HG02798 (cell line): ENCODE measurements at regions not wholly inside any gene's neighbourhood (a gene's known extent, or its start where the extent isn't known, plus 50 kb on each side); places are given as distances from the start of the nearest gene placed in this dataset.
"Not testable (repeated sequence)": the region's sequence is repeated elsewhere in the genome, so short reads cannot be mapped to it uniquely, and the experiment has no call there.

ENCODE experiments used
- ATAC-seq: cut with Tn5 transposase; IDR thresholded peaks from one replicate; pipeline ENCODE4 v1.9.1; 2021; ENCODE audit warnings: mild to moderate bottlenecking; ENCODE audit not compliant: unreplicated experiment, poor library complexity

DNA sequence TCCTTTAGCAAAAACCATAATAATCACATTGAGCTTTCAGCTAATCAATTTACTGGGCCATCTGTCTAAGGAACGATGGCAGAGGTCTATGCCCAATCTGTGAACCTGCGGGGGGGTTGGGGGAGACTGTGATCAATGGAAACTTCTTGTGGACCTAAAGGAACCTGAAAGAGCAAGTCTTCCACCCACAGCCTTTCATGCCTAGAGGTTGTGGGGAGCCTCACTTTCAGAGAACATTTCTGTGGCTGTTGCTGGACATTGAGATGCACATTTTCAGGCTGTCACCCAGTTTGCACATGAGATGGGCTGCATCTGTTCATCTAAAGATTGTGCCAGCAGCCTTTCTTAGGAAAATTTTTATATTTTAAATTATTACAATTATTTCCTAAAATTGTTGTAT, 310.0 kb upstream of the SPTLC3 start:
- no peak for ATAC-seq

DNA sequence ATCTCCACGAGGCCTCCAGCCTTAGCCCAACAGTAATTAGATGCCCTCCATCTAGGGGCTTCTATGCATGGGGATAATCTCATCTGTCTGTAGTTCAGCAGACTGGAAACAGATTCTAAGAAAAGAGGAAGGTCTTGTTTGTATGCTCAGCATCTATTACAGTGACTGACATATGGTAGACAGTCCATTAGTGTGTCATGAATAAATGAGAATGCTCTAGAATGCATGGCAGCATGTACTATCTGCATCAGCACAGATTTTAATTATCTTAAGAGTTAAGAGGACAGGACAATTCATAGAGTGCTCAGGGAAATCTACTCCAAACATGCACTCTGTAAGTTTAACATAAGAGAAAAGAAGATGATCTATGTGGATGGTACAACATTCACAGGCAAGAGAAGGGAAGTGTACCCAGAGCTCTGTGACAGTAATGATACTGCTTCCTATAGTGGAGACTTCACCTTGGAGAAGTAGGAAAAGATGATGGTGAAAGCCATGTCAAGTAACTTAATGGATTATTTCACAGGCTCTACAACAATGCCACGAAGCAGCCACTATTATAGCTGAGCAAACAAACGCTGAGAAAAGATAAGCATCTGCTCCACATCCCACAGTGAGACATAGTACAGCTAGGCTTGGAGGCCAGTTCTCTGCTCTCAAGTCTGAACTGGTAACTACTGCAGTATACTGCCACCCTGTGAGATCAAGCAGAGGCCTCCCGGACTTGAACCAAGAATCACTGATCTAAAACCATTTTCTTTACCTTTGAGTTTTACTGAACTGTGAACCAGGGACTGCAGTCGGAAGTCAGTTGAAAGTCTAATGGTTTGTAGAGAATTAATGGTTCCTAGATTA, 309.2 kb upstream of the SPTLC3 start:
- ATAC-seq = no peak

DNA sequence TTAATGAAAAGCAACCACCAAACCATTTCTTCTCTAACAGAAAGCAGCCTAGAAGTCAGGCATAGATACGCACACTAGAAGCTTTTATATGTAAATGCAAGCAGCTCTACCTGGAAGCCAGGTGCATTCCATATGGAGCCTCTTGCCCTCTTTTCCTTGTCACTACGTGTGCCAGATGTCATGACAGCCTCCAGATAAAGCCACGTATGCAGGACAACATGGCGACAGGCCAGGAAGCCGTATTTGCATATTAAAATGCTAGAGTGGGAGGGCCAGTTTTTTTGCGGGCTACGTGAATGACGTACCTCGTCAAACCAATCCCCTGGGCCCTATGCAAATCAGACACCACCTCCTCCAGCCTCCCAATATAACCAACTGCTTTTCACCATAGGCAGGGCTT, 308.1 kb upstream of the SPTLC3 start:
- ATAC-seq = no peak

DNA sequence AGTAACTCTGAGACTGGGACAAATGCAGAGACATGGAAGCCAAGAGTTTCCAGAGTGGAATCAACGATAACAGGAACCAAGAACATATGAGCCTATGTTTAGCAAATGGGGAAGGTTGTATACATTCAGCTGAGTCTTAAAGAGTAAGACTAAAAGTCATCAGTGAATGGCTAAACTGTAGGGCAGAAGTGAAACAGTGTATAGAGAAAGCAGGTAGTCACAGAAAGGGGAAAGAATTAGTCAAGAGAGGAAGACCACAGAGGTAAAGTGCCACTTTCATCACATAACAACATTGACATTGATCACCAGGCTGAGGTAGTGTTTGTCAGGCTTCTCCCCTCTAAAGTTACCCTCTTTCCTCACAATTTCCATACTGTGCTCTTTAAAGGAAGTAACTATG, 306.5 kb upstream of the SPTLC3 start:
- ATAC-seq = no peak

DNA sequence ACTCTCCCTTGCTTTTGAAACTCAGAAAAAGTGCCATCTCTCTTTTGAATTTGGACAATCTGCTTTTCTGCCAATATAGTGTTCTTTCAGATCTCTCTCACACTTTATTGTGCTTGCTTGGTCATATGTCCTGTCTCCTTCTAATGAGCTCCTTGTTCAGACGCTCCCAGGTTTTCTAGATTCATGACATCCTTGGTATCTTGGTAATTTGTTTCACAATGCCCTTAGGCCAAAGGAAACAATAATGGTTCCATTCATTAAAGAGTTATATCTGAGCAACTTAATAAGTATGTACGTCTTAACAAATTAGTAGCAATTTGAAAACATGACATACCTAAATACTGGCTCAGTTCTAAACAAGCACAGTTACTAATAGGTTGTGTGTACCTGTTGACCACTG, 293.4 kb upstream of the SPTLC3 start:
- no peak for ATAC-seq

DNA sequence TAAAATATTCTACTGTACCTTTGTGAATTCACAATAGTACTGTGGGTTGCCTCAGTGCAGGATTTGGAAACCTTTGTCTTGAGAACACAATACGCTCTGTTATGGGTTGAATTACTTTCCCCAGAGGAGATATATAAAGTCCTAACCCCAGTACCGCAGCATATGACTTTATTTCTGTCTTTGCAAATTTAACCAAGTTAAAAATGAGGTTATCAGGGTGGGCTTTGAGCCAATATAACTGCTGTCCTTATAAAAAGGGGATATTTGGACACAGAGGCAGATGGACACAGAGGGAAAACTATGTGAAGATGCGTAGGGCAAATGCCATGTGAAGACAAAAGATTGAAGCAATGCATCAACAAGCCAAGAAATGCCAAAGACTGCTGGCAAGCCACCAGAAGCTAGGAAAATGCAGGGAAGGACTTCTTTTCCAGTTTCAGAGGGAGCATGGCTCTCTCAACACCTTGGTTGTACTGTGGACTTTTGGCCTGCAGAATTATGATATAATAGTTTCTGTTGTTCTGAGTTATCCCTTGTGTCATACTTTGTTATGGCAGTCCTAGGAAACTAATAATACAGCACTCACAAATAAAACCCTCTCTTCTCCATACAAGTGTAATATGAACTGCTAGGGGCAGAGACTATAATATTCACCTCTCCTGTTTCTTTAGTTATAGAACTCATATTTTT, 292.6 kb upstream of the SPTLC3 start:
- no peak for ATAC-seq

DNA sequence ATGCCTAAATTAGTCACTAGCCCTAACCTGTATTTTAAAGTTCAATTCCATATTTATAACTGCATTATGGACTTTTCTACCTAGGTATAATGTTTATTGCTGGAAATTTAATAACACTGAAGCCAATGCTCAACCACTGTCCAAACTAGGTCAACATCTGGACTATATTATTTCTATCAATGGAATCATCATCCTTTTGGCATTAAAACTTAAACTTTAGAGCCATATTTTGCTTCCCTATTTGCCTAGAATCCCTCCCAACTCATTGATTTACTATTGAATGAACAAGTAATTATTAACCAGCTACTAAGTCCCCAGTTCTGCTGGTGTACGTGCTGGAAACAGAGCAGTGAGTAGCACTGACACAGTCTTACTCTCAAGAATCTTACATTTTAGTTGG, 291.7 kb upstream of the SPTLC3 start:
- ATAC-seq = no peak

DNA sequence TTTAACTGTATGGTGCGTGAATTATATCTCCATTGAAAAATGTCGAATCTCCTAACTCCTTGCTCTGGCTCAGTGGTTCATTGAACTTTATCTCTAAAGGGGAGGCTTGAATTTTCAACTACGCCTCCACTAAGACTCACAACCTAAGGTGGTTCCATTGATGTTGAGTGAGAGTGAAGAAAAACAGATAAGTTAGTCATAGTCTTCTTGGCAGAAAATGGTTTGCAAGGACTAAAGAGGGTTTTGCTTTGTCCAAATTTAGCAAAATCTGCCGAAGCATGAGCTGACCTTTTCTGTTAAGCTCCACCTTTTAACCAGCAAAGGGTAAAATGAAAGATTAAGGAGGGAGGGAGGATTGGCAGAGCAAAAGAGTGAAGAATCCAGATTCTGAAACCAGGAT, 290.2 kb upstream of the SPTLC3 start:
- ATAC-seq = no peak

DNA sequence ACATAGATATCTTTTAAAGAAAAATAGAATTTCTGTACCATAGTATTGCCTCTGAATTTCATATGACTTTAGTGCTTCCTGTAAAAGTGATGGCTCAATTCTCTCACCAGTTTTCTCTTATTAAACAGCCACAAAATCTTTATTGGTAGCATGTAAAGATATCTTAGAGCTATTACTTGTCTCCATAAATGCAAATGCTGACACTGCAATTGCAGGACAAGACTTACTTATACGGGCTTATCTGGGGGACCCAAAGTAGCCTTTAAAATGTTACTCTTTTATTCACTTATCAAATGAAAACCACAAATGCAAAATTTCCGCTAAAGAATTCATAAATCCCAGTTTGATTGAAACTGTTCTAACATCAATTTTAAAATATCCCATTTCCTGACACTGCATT, 287.1 kb upstream of the SPTLC3 start:
- no peak for ATAC-seq

DNA sequence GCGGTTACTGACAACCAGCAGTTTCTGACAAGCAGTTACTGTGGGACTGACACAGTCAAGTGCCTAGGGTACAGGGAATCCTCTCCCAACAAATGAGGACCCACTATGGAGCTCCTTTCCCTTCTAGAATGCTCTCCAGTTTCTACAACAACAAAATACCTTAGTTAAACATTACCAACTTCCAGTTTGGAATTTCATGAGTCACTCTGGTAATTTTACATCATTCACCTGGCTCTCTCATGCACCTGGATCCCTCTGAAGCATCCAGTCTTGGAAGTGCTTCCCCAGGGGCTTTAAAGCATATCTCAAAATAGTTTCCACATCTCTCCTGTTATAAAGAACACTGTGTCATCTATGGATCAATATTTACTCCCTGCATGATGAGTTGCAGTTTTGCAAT, 286.7 kb upstream of the SPTLC3 start:
- no peak for ATAC-seq

DNA sequence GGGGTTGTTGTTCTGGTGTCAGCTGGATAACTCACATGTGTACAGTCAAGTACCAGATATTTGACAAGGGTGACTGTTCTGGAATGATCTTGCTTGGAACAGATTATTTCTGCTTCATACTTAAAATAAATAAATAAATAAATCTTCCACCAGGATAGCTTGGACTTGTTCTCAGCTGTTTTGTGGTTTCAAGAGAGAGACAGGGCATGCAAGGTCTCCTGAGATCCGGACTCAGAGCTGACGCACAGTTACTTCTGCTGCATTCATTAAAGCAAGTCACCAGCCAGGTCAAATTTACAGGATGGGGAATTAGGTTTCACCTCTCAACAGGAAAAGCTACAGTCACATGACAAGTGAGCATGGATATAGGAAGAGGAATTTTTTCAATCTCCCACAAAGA, 285.0 kb upstream of the SPTLC3 start:
- no peak for ATAC-seq

DNA sequence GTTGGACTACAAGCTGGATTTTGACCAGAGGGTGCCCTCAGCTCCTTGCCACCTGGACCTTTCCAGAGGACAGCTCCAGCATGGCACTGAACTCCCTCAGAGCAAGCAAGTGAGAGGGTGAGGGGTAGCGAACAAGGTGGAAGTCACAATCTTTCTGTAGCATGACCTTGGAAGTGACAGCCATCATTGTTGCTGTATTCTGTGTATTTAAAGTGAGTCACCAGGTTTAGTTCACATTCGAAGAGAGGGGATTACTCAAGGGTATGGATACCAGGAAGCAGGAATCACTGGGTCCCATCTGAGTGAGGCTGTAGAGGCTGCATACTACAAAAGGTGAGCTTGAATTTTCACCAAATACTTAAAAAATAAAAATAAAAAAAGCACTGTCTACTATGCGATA, 280.0 kb upstream of the SPTLC3 start:
- no peak for ATAC-seq

DNA sequence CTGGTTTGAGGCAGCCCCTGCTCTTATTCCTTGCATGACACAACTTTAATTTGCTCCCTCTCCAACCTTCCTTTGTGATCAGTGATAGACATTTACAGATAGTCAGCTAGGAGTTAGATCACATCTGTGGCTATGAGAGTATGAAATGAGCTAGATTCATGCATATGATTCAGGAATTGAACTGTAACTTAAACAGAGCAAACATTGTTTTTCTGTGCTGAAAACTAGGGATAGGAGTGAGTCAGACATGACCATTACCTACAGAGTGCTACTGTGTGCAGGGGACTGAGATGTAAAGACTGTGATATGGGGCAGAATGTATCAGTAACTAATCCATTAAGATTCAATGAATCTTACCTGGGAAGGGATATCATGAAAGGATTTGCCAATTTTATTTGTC, 279.4 kb upstream of the SPTLC3 start:
- ATAC-seq = no peak

DNA sequence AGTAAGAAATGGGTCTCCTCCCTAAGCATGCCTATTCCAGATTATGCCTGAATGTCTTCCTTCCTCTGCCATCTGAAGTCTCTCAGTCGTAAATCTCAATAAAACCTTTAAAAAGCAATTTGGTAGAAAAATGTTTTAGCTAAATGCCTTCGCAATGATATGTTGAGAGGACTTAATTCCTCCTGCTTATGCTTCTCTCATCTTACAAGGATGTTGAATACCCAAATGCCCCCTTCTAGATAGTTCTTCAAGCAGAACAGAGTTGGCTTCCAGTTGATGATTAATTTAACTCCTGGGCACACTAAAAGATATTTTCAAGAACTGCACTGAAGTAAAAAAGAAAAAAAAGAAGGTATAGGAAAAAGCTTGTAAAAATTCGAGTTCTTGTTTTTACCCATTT, 275.0 kb upstream of the SPTLC3 start:
- ATAC-seq = no peak

DNA sequence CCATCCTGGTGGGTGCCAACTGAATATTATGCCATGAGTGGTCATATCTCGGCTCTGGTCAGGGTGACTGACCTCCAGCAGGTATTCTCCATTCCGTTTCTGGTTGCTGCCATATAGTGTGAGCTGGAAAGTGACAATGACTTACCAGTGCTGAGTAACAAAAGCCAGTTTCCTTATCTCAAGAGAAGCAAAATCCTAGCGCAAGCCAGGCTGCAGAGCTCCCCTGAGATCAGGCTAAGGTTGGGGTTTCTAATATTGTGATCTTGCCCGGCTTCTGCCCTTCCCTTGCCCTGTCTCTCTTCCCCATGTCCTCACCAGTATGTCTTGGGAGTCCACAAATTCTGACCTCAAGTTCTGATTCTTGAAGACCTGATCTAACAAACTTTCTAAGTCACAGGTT, 271.3 kb upstream of the SPTLC3 start:
- ATAC-seq = no peak

DNA sequence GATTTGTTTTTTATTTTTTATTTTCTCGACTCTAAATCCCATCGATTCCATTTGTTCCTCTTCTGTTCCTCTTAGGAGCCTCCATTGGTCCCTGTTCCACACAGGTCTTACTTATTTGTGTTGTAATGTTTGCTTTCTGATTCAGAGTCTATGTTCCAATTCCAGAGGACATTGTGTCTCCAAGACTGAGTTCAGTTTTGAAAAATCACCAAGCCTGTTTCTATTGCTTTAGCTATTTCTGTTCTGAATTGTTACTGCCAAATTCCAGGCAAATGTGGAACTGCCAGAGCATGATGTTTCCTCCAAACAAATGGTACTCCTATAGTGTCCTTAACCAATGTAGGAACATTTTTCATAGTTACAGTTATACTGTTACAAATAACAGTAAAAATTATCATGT, 270.9 kb upstream of the SPTLC3 start:
- no peak for ATAC-seq

DNA sequence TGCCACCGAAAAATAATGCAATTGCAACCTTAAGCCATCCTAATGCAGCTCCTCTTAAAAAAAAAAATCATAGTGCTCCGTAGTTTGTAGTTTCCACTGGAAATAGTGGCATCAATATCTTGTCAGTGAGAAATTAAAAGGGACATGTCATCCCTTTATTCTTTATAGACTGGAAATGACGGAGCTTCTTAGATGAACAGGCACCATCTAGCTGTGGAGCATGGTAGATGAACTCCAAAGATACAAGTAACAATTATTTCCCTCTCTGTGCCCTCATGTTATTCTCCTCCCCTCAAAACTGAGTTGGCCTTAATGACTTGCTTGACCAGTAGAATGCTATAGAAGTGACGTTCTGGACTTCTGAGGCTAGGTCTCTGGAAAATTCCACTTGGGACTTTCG, 268.1 kb upstream of the SPTLC3 start:
- ATAC-seq = no peak

DNA sequence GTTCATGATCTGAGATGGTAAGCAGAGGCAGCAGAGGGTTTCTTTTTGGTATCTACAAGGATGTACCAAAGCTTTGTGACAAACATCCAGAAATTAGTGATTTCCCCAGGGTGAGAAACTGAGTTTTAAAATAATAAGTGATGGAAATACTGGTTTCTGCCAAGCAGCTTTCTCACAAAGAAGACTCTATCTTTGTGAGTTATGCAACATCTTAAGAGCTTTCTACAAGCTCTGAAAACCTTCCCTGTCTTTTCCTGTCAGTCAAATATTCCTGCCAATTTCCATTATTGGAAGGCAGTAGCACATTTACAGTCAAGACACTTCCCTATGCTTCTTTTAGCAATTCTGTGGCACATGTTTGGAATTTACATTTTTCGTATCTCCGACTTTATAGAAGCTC, 264.7 kb upstream of the SPTLC3 start:
- no peak for ATAC-seq

DNA sequence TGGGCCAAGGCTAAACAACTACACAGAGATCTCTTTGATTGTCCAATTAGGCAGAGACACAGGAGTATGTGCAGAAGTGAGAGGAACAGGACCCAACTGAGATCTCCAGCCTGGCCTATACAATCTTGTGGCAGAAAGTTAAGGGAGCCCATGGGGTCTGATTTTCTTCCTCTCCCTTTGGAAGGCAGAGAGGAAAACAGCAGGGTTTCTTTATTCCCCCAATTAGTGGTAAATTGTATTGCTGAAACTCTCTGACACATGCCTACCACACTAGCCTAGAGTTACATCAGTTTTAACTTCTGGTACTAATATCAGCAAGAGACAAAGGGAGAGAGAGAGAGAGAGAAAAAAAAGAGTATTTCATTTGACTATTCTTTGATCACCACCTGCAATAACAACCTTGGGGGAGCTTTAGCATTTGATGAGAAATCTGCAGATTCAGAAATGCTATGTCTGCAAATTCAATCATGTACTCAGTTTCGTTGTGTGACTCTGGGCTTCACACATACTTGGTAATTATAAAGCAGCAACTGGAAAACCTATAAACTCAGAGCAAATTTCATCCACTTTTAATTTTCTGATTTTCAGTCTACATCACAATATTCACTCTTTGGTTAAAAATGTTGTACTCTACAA, 260.3 kb upstream of the SPTLC3 start:
- no peak for ATAC-seq

DNA sequence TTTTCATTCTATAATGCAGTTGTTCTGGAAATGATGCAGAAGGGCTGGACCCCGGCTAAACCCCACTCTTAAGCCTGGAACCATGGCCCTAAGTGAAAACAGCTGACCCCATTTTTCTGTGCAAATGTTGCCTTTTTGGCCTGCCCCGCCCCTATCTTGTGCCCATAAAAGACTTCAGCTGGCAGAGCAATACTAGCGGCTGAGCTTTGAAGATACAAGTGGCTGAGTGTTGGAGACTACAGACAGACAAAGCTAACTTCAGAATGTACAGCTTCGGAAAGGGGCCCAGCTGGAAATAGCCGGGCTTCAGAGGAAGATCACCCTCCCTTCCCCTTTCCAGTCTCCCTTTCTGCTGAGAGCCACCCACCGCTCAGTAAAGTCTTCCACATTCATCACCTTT, 258.6 kb upstream of the SPTLC3 start:
- no peak for ATAC-seq

DNA sequence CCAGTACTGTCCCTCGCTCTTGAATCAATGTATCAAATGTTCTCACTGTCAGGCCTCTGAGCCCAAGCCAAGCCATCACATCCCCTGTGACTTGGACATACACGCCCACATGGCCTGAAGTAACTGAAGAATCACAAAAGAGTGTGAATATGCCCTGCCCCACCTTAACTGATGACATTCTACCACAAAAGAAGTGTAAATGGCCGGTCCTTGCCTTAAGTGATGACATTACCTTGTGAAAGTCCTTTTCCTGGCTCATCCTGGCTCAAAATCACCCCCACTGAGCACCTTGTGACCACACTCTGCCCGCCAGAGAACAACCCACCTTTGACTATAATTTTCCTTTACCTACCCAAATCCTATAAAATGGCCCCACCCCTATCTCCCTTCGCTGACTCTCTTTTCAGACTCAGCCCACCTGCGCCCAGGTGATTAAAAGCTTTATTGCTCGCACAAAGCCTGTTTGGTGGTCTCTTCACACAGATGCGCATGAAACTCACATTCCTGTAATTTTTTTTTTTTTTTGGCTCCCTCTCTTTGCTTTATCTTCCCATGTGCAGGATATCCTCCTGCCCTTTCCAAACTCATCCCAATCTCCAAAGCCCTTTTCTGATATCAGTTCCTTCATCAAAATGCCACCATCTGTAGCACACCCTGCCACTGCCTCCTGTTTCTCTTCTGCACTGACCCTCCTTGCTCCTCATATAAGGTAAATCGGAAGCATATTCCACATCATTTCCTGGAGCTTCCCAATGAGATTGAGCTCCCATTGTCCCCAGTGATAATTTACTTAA, 255.7 kb upstream of the SPTLC3 start:
- not testable (repeated sequence) for ATAC-seq
